GM23338 (cell line): ENCODE measurements at regions not wholly inside any gene's neighbourhood (a gene's known extent, or its start where the extent isn't known, plus 50 kb on each side); places are given as distances from the start of the nearest gene placed in this dataset.

Experiments
- ATAC-seq: fragments of 200-7000 bp; cut with Tn5 transposase; 3 replicates; pipeline ENCODE4 v1.9.1; 2020
- DNase-seq: peaks from one replicate; pipeline ENCODE4 v3.0.0-alpha.2; 2015; ENCODE audit warnings: low spot score
- H2AFZ ChIP-seq: fragments of 200-600 bp; sonication (generic); 2 replicates; pipeline ENCODE4 v1.8.0; 2016; ENCODE audit warnings: antibody characterized with exemption, mild to moderate bottlenecking, moderate library complexity
- H3F3A ChIP-seq: fragments of 200-600 bp; sonication (generic); replicated peaks from 2 replicates; pipeline ENCODE4 v1.8.0; 2017; ENCODE audit warnings: antibody characterized with exemption, mixed run types, low read depth
- H3K27ac ChIP-seq: fragments of 200-600 bp; sonication (generic); 2 replicates; pipeline ENCODE4 v1.6.1; 2016; ENCODE audit warnings: low read depth
- H3K27me3 ChIP-seq: fragments of 200-600 bp; sonication (generic); 2 replicates; pipeline ENCODE4 v1.8.0; 2016; ENCODE audit warnings: mild to moderate bottlenecking, mixed run types, moderate library complexity; ENCODE audit not compliant: insufficient read depth
- H3K36me3 ChIP-seq: fragments of 200-600 bp; sonication (generic); 2 replicates; pipeline ENCODE4 v1.8.0; 2016; ENCODE audit warnings: mild to moderate bottlenecking; ENCODE audit not compliant: insufficient read depth
- H3K4me1 ChIP-seq: fragments of 200-600 bp; sonication (generic); 2 replicates; pipeline ENCODE4 v1.8.0; 2016; ENCODE audit warnings: mild to moderate bottlenecking, moderate library complexity; ENCODE audit not compliant: insufficient read depth
- H3K4me2 ChIP-seq: fragments of 200-600 bp; sonication (generic); 2 replicates; pipeline ENCODE4 v1.7.1; 2017; ENCODE audit warnings: mixed run types
- H3K4me3 ChIP-seq: fragments of 200-600 bp; sonication (generic); 2 replicates; pipeline ENCODE4 v1.6.1; 2016; ENCODE audit warnings: mixed run types
- H3K79me2 ChIP-seq: fragments of 200-600 bp; sonication (generic); replicated peaks from 2 replicates; pipeline ENCODE4 v1.8.0; 2017; ENCODE audit warnings: mild to moderate bottlenecking; ENCODE audit not compliant: insufficient read depth
- H3K9me2 ChIP-seq: fragments of 200-600 bp; sonication (generic); 2 replicates; pipeline ENCODE4 v1.8.0; 2017; ENCODE audit not compliant: insufficient read depth
- H4K20me1 ChIP-seq: fragments of 200-600 bp; sonication (generic); replicated peaks from 2 replicates; pipeline ENCODE4 v1.8.0; 2017; ENCODE audit warnings: mild to moderate bottlenecking; ENCODE audit not compliant: insufficient read depth
- H3K27ac Mint-ChIP-seq: 2 replicates; pipeline ENCODE4 v1.8.0; 2020; ENCODE audit warnings: inconsistent platforms, mild to moderate bottlenecking, moderate library complexity, mixed read lengths
- H3K27me3 Mint-ChIP-seq: 3 replicates; pipeline ENCODE4 v1.8.0; 2022; ENCODE audit warnings: low read depth, mild to moderate bottlenecking, moderate library complexity, mixed read lengths, inconsistent platforms; ENCODE audit not compliant: insufficient read depth, poor library complexity
- H3K36me3 Mint-ChIP-seq: 3 replicates; pipeline ENCODE4 v1.8.0; 2021; ENCODE audit warnings: low read depth, mild to moderate bottlenecking, inconsistent platforms, moderate library complexity, mixed read lengths
- H3K4me1 Mint-ChIP-seq: 3 replicates; pipeline ENCODE4 v1.8.0; 2020; ENCODE audit warnings: mild to moderate bottlenecking, inconsistent platforms, mixed read lengths
- H3K4me3 Mint-ChIP-seq: 3 replicates; pipeline ENCODE4 v1.8.0; 2021; ENCODE audit warnings: moderate library complexity, mild to moderate bottlenecking, inconsistent platforms, mixed read lengths
- H3K9me3 Mint-ChIP-seq: 3 replicates; pipeline ENCODE4 v1.8.0; 2020; ENCODE audit warnings: moderate library complexity, mild to moderate bottlenecking, inconsistent platforms, mixed read lengths
- EZH2 ChIP-seq: fragments of 200-600 bp; sonication (generic); IDR thresholded peaks from one replicate; pipeline ENCODE4 v1.8.0; 2017; ENCODE audit warnings: antibody characterized with exemption, mild to moderate bottlenecking, low read depth; ENCODE audit not compliant: unreplicated experiment
- EZH2phosphoT487 ChIP-seq: fragments of 200-600 bp; sonication (generic); IDR thresholded peaks from one replicate; pipeline ENCODE4 v1.8.1; 2018; ENCODE audit warnings: antibody characterized with exemption; ENCODE audit not compliant: unreplicated experiment
- NANOG ChIP-seq: IDR thresholded peaks from 2 replicates; pipeline ENCODE4 v1.6.1; 2016; ENCODE audit warnings: antibody characterized with exemption, borderline replicate concordance
- POLR2AphosphoS5 ChIP-seq: IDR thresholded peaks from 2 replicates; pipeline ENCODE4 v1.6.1; 2016; ENCODE audit warnings: antibody characterized with exemption, low read depth
- STAT1 ChIP-seq: IDR thresholded peaks from one replicate; pipeline ENCODE4 v1.6.1; 2016; ENCODE audit warnings: antibody characterized with exemption; ENCODE audit not compliant: unreplicated experiment
- ZNF114 ChIP-seq: fragments of 250-450 bp; sonication (Bioruptor Pico); IDR thresholded peaks from 2 replicates; pipeline ENCODE4 v1.5.0; 2020; ENCODE audit warnings: mild to moderate bottlenecking, moderate library complexity
- TF ChIP-seq, protein P1 (sequence below), 2 experiments: fragments of 200-600 bp in 1 of 2; sonication (generic) in 1 of 2; conservative IDR thresholded peaks; 2 replicates each; pipeline versions ENCODE4 v1.5.1 to v1.6.1; 2016 to 2017; ENCODE audit warnings: antibody characterized with exemption in 2 of 2, low read depth in 2 of 2, mild to moderate bottlenecking in 2 of 2, moderate library complexity in 1 of 2
- TF ChIP-seq, protein P2 (sequence below): IDR thresholded peaks from one replicate; pipeline ENCODE4 v1.6.1; 2018; ENCODE audit warnings: antibody characterized with exemption; ENCODE audit not compliant: unreplicated experiment

DNA sequence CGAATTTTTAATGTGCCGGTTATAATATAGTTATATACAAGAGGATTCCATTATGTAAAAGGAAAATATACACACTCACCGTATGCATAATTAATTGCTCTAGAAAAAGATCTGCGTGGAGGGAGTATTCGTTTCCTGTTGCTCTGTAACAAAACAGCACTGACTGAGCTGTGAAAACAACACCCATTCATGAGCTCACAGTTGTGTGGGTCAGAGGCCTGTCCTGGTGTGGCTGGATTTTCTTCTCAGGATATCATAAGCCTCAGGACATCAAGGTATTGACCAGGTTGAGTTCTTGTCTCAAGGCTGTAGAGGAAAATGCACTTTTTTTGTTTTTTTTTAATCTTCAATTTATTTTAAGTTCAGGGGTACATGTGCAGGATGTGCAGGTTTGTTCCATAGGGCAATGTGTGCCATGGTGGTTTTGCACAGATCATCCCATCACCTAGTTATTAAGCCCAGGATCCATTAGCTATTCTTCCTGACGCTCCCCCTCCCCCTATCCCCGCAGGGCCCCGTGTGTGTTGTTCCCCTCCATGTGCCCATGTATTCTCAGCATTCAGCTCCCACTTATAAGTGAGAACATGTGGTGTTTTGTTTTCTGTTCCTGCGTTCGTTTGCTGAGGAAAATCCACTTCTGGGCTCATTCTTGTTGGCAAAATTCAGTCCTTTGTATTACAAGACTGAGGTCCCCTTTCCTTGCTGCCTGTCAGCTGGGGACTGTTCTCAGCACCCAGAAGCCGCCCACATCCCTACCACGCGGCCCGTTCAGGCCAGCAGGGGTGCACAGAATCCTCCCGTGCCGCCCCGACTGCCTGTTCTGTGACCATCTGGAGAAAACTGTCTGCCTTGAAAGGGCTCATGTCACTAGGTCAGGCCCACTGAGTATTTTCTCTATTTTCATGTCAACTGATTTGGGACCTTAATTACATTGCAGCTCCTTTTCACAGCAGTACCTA is 87.4 kb upstream of the ERRFI1 start:
- H3K4me2 ChIP-seq = no peak overlapping the region
- Mint-ChIP-seq H3K4me1 (peaks cover 15% of the 10 kb centered on the region), H3K4me3 (no peak overlapping the region), H3K9me3 (peaks cover 4% of the 10 kb centered on the region; the same call in 1 of the 3 replicates), H3K27ac (no peak overlapping the region), H3K27me3 (peaks cover 9% of the 10 kb centered on the region), H3K36me3 (peaks cover 2% of the 10 kb centered on the region; the same call in 1 of the 3 replicates)
- no peaks in the 10 kb centered on the region for H3K9me2 ChIP-seq
- 0 out of 2 replicates have a peak, but pooled peaks cover 2% of the 10 kb centered on the region for H3F3A ChIP-seq
- TF ChIP-seq, protein P1, sequence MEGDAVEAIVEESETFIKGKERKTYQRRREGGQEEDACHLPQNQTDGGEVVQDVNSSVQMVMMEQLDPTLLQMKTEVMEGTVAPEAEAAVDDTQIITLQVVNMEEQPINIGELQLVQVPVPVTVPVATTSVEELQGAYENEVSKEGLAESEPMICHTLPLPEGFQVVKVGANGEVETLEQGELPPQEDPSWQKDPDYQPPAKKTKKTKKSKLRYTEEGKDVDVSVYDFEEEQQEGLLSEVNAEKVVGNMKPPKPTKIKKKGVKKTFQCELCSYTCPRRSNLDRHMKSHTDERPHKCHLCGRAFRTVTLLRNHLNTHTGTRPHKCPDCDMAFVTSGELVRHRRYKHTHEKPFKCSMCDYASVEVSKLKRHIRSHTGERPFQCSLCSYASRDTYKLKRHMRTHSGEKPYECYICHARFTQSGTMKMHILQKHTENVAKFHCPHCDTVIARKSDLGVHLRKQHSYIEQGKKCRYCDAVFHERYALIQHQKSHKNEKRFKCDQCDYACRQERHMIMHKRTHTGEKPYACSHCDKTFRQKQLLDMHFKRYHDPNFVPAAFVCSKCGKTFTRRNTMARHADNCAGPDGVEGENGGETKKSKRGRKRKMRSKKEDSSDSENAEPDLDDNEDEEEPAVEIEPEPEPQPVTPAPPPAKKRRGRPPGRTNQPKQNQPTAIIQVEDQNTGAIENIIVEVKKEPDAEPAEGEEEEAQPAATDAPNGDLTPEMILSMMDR (conservative IDR thresholded peaks at IDR 0.05; ENCODE audit: low read depth in 2 of 2) = 0 out of 4 replicates have a peak, but pooled peaks of 1 of the 2 experiments have one; percentile 3
- no peak for TF ChIP-seq STAT1
- H2AFZ ChIP-seq = peak overlapping the region; percentile 86
- no peaks in the 10 kb centered on the region for H4K20me1 ChIP-seq
- peak; percentile 82 for ATAC-seq
- no peaks in the 10 kb centered on the region for H3K79me2 ChIP-seq
- no peaks in the 10 kb centered on the region for H3K27me3 ChIP-seq
- H3K4me3 ChIP-seq = no peak overlapping the region
- no peaks in the 10 kb centered on the region for H3K36me3 ChIP-seq
- H3K4me1 ChIP-seq = no peaks in the 10 kb centered on the region
- DNase-seq = no peak
- H3K27ac ChIP-seq = no peak overlapping the region

DNA sequence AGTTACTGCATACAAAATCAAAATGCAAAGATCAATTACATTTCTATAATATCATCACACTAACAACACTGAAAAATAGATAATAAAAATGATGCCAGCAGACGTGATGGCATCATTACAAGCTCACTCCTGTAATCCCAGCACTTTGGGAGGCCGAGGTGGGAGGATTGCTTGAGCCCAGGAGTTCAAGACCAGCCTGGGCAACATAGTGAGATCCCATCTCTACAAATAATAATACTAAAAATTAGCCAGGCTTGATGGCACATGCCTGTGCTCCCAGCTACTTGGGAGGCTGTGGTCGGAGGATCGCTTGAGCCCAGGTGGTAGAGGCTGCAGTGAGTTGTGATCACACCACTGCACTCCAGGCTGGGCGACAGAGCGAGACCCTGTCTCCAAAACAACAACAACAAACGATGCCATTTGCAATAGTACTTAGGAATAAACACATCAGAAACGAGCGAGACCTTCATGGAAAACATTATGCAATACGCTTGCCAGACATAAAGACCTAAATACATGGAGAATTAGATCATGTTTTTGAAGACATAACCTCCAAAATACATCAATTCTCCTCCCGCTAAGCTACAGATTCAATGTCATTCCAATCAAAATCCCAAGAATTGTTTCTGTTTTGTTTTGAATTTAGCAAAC is 86.6 kb upstream of the ERRFI1 start:
- Histone ChIP-seq H3K79me2 (no peaks in the 10 kb centered on the region), H3K27ac (no peak overlapping the region), H3K36me3 (no peaks in the 10 kb centered on the region), H3K4me1 (0 out of 2 replicates have a peak, but pooled peaks cover under 1% of the 10 kb centered on the region), H2AFZ (no peak overlapping the region), H3K4me3 (no peak overlapping the region), H3K9me2 (no peaks in the 10 kb centered on the region), H3K4me2 (no peak overlapping the region), H4K20me1 (no peaks in the 10 kb centered on the region), H3K27me3 (no peaks in the 10 kb centered on the region), H3F3A (0 out of 2 replicates have a peak, but pooled peaks cover 2% of the 10 kb centered on the region)
- TF ChIP-seq NANOG = no peak
- TF ChIP-seq ZNF114 (CRISPR knock-in tag) = no peak
- TF ChIP-seq POLR2AphosphoS5 = no peak
- TF ChIP-seq EZH2 = no peak
- TF ChIP-seq, protein P2, sequence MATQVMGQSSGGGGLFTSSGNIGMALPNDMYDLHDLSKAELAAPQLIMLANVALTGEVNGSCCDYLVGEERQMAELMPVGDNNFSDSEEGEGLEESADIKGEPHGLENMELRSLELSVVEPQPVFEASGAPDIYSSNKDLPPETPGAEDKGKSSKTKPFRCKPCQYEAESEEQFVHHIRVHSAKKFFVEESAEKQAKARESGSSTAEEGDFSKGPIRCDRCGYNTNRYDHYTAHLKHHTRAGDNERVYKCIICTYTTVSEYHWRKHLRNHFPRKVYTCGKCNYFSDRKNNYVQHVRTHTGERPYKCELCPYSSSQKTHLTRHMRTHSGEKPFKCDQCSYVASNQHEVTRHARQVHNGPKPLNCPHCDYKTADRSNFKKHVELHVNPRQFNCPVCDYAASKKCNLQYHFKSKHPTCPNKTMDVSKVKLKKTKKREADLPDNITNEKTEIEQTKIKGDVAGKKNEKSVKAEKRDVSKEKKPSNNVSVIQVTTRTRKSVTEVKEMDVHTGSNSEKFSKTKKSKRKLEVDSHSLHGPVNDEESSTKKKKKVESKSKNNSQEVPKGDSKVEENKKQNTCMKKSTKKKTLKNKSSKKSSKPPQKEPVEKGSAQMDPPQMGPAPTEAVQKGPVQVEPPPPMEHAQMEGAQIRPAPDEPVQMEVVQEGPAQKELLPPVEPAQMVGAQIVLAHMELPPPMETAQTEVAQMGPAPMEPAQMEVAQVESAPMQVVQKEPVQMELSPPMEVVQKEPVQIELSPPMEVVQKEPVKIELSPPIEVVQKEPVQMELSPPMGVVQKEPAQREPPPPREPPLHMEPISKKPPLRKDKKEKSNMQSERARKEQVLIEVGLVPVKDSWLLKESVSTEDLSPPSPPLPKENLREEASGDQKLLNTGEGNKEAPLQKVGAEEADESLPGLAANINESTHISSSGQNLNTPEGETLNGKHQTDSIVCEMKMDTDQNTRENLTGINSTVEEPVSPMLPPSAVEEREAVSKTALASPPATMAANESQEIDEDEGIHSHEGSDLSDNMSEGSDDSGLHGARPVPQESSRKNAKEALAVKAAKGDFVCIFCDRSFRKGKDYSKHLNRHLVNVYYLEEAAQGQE = no peak
- TF ChIP-seq, protein P1 (conservative IDR thresholded peaks at IDR 0.05; ENCODE audit: low read depth in 2 of 2) = no peak
- no peak for TF ChIP-seq EZH2phosphoT487
- peaks cover 13% of the 10 kb centered on the region; the same call in 2 of the 3 replicates for H3K4me1 Mint-ChIP-seq
- DNase-seq (no peak), ATAC-seq (no peak)
- H3K27me3 Mint-ChIP-seq = peaks cover 9% of the 10 kb centered on the region
- no peak overlapping the region for H3K27ac Mint-ChIP-seq
- H3K4me3 Mint-ChIP-seq = no peak overlapping the region
- peaks cover 4% of the 10 kb centered on the region; the same call in 1 of the 3 replicates for H3K9me3 Mint-ChIP-seq
- H3K36me3 Mint-ChIP-seq = peaks cover 2% of the 10 kb centered on the region; the same call in 1 of the 3 replicates
